Osteocyte (in vitro differentiated cells): ENCODE measurements at regions not wholly inside any gene's neighbourhood (a gene's known extent, or its start where the extent isn't known, plus 50 kb on each side); places are given as distances from the start of the nearest gene placed in this dataset.

ENCODE experiments used
- DNase-seq: peaks from one replicate; pipeline ENCODE4 v3.0.0; 2021; ENCODE audit warnings: mixed read lengths; ENCODE audit not compliant: unreplicated experiment; ENCODE audit errors: extremely low spot score
- H3K27ac Mint-ChIP-seq: one replicate; pipeline ENCODE4 v1.8.0; 2021; ENCODE audit warnings: mild to moderate bottlenecking, mixed read lengths; ENCODE audit not compliant: unreplicated experiment
- H3K27me3 Mint-ChIP-seq: one replicate; pipeline ENCODE4 v1.8.0; 2021; ENCODE audit warnings: mixed read lengths; ENCODE audit not compliant: unreplicated experiment
- H3K36me3 Mint-ChIP-seq: one replicate; pipeline ENCODE4 v1.8.0; 2021; ENCODE audit warnings: mixed read lengths; ENCODE audit not compliant: unreplicated experiment
- H3K4me1 Mint-ChIP-seq: one replicate; pipeline ENCODE4 v1.8.0; 2021; ENCODE audit warnings: mixed read lengths; ENCODE audit not compliant: unreplicated experiment
- H3K4me3 Mint-ChIP-seq: one replicate; pipeline ENCODE4 v1.8.0; 2021; ENCODE audit warnings: mild to moderate bottlenecking, moderate library complexity, mixed read lengths; ENCODE audit not compliant: unreplicated experiment
- H3K9me3 Mint-ChIP-seq: one replicate; pipeline ENCODE4 v1.8.0; 2021; ENCODE audit warnings: mixed read lengths; ENCODE audit not compliant: unreplicated experiment
- CTCF ChIP-seq: fragments of 200-600 bp; sonication (generic); IDR thresholded peaks from 2 replicates; pipeline ENCODE4 v1.5.0; 2021; ENCODE audit warnings: antibody characterized with exemption, mild to moderate bottlenecking, moderate library complexity

- Mint-ChIP-seq H3K27ac (no peak overlapping the region), H3K36me3 (no peaks in the 10 kb centered on the region), H3K9me3 (peaks cover 6% of the 10 kb centered on the region), H3K4me1 (no peaks in the 10 kb centered on the region), H3K4me3 (no peak overlapping the region), H3K27me3 (no peaks in the 10 kb centered on the region)
- no peak for TF ChIP-seq CTCF
- DNase-seq, result no peak
Observed at GRCh38 chr14:55976219-55976618, 142.0 kb upstream of the PELI2 start.

- Mint-ChIP-seq H3K36me3 (no peaks in the 10 kb centered on the region), H3K27ac (no peak overlapping the region), H3K9me3 (peaks cover 10% of the 10 kb centered on the region), H3K4me3 (no peak overlapping the region), H3K27me3 (no peaks in the 10 kb centered on the region), H3K4me1 (no peaks in the 10 kb centered on the region)
- TF ChIP-seq CTCF, result no peak
- no peak for DNase-seq
Observed at GRCh38 chr14:55976655-55977054, 141.6 kb upstream of the PELI2 start.

- no peaks in the 10 kb centered on the region for H3K27me3 Mint-ChIP-seq
- no peaks in the 10 kb centered on the region for H3K4me1 Mint-ChIP-seq
- DNase-seq, result no peak
- no peak overlapping the region for H3K4me3 Mint-ChIP-seq
- H3K27ac Mint-ChIP-seq, result no peak overlapping the region
- H3K9me3 Mint-ChIP-seq, result peaks cover 11% of the 10 kb centered on the region
- TF ChIP-seq CTCF, result no peak
- H3K36me3 Mint-ChIP-seq, result no peaks in the 10 kb centered on the region
Observed at GRCh38 chr14:55977392-55978150, 140.6 kb upstream of the PELI2 start.

GRCh38 chr14:55979096-55979495 is 139.1 kb upstream of the PELI2 start:
- Mint-ChIP-seq H3K36me3 (no peaks in the 10 kb centered on the region), H3K27ac (no peak overlapping the region), H3K27me3 (no peaks in the 10 kb centered on the region), H3K4me3 (no peak overlapping the region), H3K9me3 (peaks cover 11% of the 10 kb centered on the region), H3K4me1 (no peaks in the 10 kb centered on the region)
- DNase-seq, result no peak
- no peak for TF ChIP-seq CTCF

GRCh38 chr14:55979781-55980180 is 138.4 kb upstream of the PELI2 start:
- no peak for TF ChIP-seq CTCF
- H3K4me3 Mint-ChIP-seq, result no peak overlapping the region
- H3K4me1 Mint-ChIP-seq, result no peaks in the 10 kb centered on the region
- no peak overlapping the region for H3K27ac Mint-ChIP-seq
- DNase-seq, result no peak
- H3K9me3 Mint-ChIP-seq, result peaks cover 11% of the 10 kb centered on the region
- no peaks in the 10 kb centered on the region for H3K27me3 Mint-ChIP-seq
- H3K36me3 Mint-ChIP-seq, result no peaks in the 10 kb centered on the region
